T-helper 1 cell treated with Interleukin-12 subunit alpha and Interleukin-12 subunit beta and Interleukin-4 antibody, amounts not matched to agents 30 ng/mL and 1 ng/mL, for 36 hours (primary cell): ENCODE measurements at regions not wholly inside any gene's neighbourhood (a gene's known extent, or its start where the extent isn't known, plus 50 kb on each side); places are given as distances from the start of the nearest gene placed in this dataset.
"Not testable (repeated sequence)": the region's sequence is repeated elsewhere in the genome, so short reads cannot be mapped to it uniquely, and the experiment has no call there.

Source experiments
- intact Hi-C: fragments of 100-400 bp; cut with micrococcal nuclease; formaldehyde crosslinking; loops from one replicate; pipeline ENCODE4 v1.15.1; 2024

- intact Hi-C loops: not testable (repeated sequence)
Measured at GRCh38 chr4:116151371-116151770, 934.0 kb downstream of the TRAM1L1 start.

- intact Hi-C loops: no loop called here
Measured at GRCh38 chr4:116150152-116150551, 935.2 kb downstream of the TRAM1L1 start.

GRCh38 chr4:116143198-116143597 lies 942.2 kb downstream of the TRAM1L1 start:
- intact Hi-C loops: no loop called here

- intact Hi-C loops: no loop called here
Measured at GRCh38 chr4:116132946-116133345, 952.4 kb downstream of the TRAM1L1 start.

- intact Hi-C loops: no loop called here
Measured at GRCh38 chr4:116126794-116127193, 958.6 kb downstream of the TRAM1L1 start.

GRCh38 chr4:116122124-116122523 lies 963.3 kb downstream of the TRAM1L1 start:
- intact Hi-C loops: no loop called here

GRCh38 chr4:116118221-116118620 lies 967.2 kb downstream of the TRAM1L1 start:
- intact Hi-C loops: no loop called here

- intact Hi-C loops: not testable (repeated sequence)
Measured at GRCh38 chr4:116112861-116113260, 972.5 kb downstream of the TRAM1L1 start.

- intact Hi-C loops: no loop called here
Measured at GRCh38 chr4:116110713-116111112, 974.7 kb downstream of the TRAM1L1 start.

GRCh38 chr4:116108606-116109005 lies 976.8 kb downstream of the TRAM1L1 start:
- intact Hi-C loops: no loop called here

GRCh38 chr4:116101321-116101720 lies 984.1 kb downstream of the TRAM1L1 start:
- intact Hi-C loops: no loop called here

- intact Hi-C loops: no loop called here
Measured at GRCh38 chr4:116099596-116099995, 985.8 kb downstream of the TRAM1L1 start.

GRCh38 chr4:116097353-116097752 lies 983.9 kb upstream of the NDST4 start:
- intact Hi-C loops: not testable (repeated sequence)

- intact Hi-C loops: no loop called here
Measured at GRCh38 chr4:116092961-116093360, 979.5 kb upstream of the NDST4 start.

GRCh38 chr4:116088771-116089170 lies 975.4 kb upstream of the NDST4 start:
- intact Hi-C loops: no loop called here

- intact Hi-C loops: no loop called here
Measured at GRCh38 chr4:116082808-116083366, 969.5 kb upstream of the NDST4 start.

GRCh38 chr4:116073051-116073450 lies 959.6 kb upstream of the NDST4 start:
- intact Hi-C loops: no loop called here

- intact Hi-C loops: no loop called here
Measured at GRCh38 chr4:116070283-116070682, 956.9 kb upstream of the NDST4 start.

- intact Hi-C loops: no loop called here
Measured at GRCh38 chr4:116066711-116067245, 953.4 kb upstream of the NDST4 start.

GRCh38 chr4:116064331-116064730 lies 950.9 kb upstream of the NDST4 start:
- intact Hi-C loops: no loop called here

GRCh38 chr4:116059361-116059760 lies 945.9 kb upstream of the NDST4 start:
- intact Hi-C loops: no loop called here

GRCh38 chr4:116058129-116058528 lies 944.7 kb upstream of the NDST4 start:
- intact Hi-C loops: no loop called here
